Loucy (cell line): ENCODE measurements at regions not wholly inside any gene's neighbourhood (a gene's known extent, or its start where the extent isn't known, plus 50 kb on each side); places are given as distances from the start of the nearest gene placed in this dataset.

Experiments
- H2AFZ ChIP-seq: fragments of 200-600 bp; sonication (generic); 2 replicates; pipeline ENCODE4 v1.6.0; 2016; ENCODE audit warnings: antibody characterized with exemption, mild to moderate bottlenecking, low read length, moderate library complexity
- H3F3A ChIP-seq: fragments of 200-600 bp; 2 replicates; pipeline ENCODE4 v1.6.0; 2016; ENCODE audit warnings: antibody characterized with exemption, low read depth, mild to moderate bottlenecking
- H3K27me3 ChIP-seq: fragments of 200-600 bp; sonication (generic); 2 replicates; pipeline ENCODE4 v1.6.1; 2014; ENCODE audit warnings: low read length, mild to moderate bottlenecking; ENCODE audit not compliant: insufficient read depth, poor library complexity, severe bottlenecking
- H3K36me3 ChIP-seq: fragments of 200-600 bp; sonication (generic); 2 replicates; pipeline ENCODE4 v1.6.1; 2016; ENCODE audit warnings: low read length; ENCODE audit not compliant: insufficient read depth
- H3K4me1 ChIP-seq: fragments of 200-600 bp; sonication (generic); 2 replicates; pipeline ENCODE4 v1.5.1; 2014; ENCODE audit warnings: low read length, mild to moderate bottlenecking; ENCODE audit not compliant: insufficient read depth, poor library complexity, severe bottlenecking
- H3K4me2 ChIP-seq: fragments of 200-600 bp; sonication (generic); 2 replicates; pipeline ENCODE4 v1.6.0; 2014; ENCODE audit warnings: antibody characterized with exemption, low read length, low read depth, mild to moderate bottlenecking; ENCODE audit not compliant: poor library complexity, severe bottlenecking
- H3K4me3 ChIP-seq: fragments of 200-600 bp; sonication (generic); 2 replicates; pipeline ENCODE4 v1.5.1; 2014; ENCODE audit warnings: low read length, mild to moderate bottlenecking, mixed read lengths; ENCODE audit not compliant: poor library complexity, severe bottlenecking
- H3K79me2 ChIP-seq: fragments of 200-600 bp; sonication (generic); 2 replicates; pipeline ENCODE4 v1.6.1; 2014; ENCODE audit warnings: low read length; ENCODE audit not compliant: insufficient read depth
- H3K9ac ChIP-seq: fragments of 200-600 bp; sonication (generic); 2 replicates; pipeline ENCODE4 v1.6.0; 2014; ENCODE audit warnings: mild to moderate bottlenecking, low read depth, low read length, moderate library complexity; ENCODE audit not compliant: poor library complexity, severe bottlenecking
- H3K9me2 ChIP-seq: fragments of 200-600 bp; sonication (generic); replicated peaks from 2 replicates; pipeline ENCODE4 v1.6.1; 2016; ENCODE audit warnings: low read depth, low read length, mixed read lengths
- H3K9me3 ChIP-seq: fragments of 200-600 bp; sonication (generic); 2 replicates; pipeline ENCODE4 v1.6.1; 2014; ENCODE audit warnings: mild to moderate bottlenecking, antibody characterized with exemption, low read length, low read depth; ENCODE audit not compliant: insufficient read depth
- H4K20me1 ChIP-seq: fragments of 200-600 bp; sonication (generic); 2 replicates; pipeline ENCODE4 v1.6.0; 2014; ENCODE audit warnings: antibody characterized with exemption, low read length, mild to moderate bottlenecking; ENCODE audit not compliant: insufficient read depth, poor library complexity, severe bottlenecking
- EZH2phosphoT487 ChIP-seq: fragments of 200-600 bp; IDR thresholded peaks from 2 replicates; pipeline ENCODE4 v1.6.1; 2018; ENCODE audit warnings: antibody characterized with exemption, mild to moderate bottlenecking, moderate library complexity, borderline replicate concordance
- TF ChIP-seq, protein P1 (sequence below): fragments of 200-600 bp; sonication (generic); conservative IDR thresholded peaks from 2 replicates; pipeline ENCODE4 v1.5.1; 2014; ENCODE audit warnings: mild to moderate bottlenecking, antibody characterized with exemption, low read length

DNA sequence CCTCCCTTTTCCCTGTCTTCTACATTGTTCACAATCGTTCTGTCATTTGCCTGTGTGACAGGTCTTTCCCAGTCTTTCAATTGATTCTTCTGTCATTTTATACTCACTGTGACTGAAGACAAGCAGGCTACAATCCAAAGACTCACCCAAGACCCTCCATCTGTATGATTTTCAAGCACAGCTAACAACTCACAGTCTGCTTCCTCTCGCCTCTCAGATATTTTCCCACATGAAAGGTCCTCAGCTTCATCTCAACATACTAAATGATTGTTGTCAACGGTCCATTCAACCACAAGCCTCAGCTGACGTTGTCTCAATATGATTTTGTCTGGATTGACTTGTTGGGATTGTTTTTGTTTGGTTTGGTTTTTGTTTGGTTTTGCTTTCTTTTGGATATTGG, 346.5 kb downstream of the NFIB start:
- Histone ChIP-seq H3K27me3 (peaks cover 100% of the 10 kb centered on the region), H3K36me3 (no peaks in the 10 kb centered on the region), H3K9me2 (no peaks in the 10 kb centered on the region), H3F3A (no peaks in the 10 kb centered on the region), H3K9ac (no peak overlapping the region), H4K20me1 (no peaks in the 10 kb centered on the region), H3K79me2 (no peaks in the 10 kb centered on the region), H2AFZ (no peak overlapping the region), H3K4me1 (no peaks in the 10 kb centered on the region), H3K4me2 (no peak overlapping the region), H3K9me3 (no peaks in the 10 kb centered on the region), H3K4me3 (no peak overlapping the region)
- TF ChIP-seq EZH2phosphoT487, result 0 out of 2 replicates have a peak, but pooled peaks have one; percentile 29
- TF ChIP-seq, protein P1, sequence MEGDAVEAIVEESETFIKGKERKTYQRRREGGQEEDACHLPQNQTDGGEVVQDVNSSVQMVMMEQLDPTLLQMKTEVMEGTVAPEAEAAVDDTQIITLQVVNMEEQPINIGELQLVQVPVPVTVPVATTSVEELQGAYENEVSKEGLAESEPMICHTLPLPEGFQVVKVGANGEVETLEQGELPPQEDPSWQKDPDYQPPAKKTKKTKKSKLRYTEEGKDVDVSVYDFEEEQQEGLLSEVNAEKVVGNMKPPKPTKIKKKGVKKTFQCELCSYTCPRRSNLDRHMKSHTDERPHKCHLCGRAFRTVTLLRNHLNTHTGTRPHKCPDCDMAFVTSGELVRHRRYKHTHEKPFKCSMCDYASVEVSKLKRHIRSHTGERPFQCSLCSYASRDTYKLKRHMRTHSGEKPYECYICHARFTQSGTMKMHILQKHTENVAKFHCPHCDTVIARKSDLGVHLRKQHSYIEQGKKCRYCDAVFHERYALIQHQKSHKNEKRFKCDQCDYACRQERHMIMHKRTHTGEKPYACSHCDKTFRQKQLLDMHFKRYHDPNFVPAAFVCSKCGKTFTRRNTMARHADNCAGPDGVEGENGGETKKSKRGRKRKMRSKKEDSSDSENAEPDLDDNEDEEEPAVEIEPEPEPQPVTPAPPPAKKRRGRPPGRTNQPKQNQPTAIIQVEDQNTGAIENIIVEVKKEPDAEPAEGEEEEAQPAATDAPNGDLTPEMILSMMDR, result no peak

DNA sequence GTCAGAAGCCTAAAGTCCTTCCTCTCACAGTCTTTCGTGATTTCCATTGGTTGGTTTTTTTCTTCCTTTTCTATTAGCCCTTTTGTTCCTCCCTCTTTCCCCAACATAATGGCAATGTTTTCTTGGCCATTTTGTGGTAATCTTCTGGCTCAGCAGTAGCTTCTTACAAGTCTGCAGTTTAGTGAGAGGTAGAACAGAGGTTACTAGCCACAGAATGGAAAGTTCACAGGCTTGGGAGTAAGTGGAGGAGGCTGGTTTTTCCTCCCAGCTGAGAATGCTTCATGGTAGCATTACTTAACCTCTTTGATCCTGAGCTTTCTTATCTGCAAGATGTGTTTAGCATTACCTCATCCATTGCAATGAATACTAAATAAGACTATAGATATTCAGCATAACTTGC, 346.9 kb downstream of the NFIB start:
- Histone ChIP-seq H3K4me1 (no peaks in the 10 kb centered on the region), H3K9ac (no peak overlapping the region), H3K36me3 (no peaks in the 10 kb centered on the region), H3K9me2 (no peaks in the 10 kb centered on the region), H4K20me1 (no peaks in the 10 kb centered on the region), H3K9me3 (no peaks in the 10 kb centered on the region), H3K4me2 (no peak overlapping the region), H3K4me3 (no peak overlapping the region), H3K27me3 (peaks cover 100% of the 10 kb centered on the region), H3F3A (no peaks in the 10 kb centered on the region), H2AFZ (no peak overlapping the region), H3K79me2 (no peaks in the 10 kb centered on the region)
- TF ChIP-seq, protein P1, result no peak
- no peak for TF ChIP-seq EZH2phosphoT487

DNA sequence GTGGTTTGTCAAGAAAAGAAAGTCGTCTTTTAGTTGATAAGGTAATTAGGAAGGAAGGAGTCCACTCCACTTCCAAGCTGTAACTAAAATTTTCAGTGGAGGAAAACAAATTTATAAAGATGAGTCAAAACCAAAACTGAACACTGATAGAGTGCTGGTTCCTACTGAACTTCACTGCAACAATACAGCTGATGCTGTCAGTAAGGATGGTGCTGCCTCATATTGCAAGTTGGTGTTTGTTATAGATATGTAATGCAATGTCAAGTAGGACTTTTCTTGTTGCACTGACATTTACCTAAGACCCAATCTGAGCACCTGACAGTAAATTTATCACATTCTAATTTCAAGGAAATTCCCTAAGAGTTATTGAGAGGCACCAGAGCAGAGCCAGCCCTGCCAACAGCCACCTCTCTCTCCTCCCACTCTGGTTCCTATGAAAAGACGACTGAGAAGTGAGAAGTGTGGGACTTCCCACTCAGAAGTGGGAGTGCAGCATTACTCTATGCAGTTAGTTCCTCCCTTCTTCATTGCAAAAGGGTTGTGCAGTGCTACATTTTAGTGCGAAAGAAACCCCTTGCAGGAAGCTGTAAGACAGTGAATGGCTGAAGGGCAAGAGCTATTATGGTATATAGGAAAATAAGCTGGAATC, 350.8 kb downstream of the NFIB start:
- H3K4me1 ChIP-seq, result no peaks in the 10 kb centered on the region
- H3K27me3 ChIP-seq, result peaks cover 99% of the 10 kb centered on the region
- H3K4me2 ChIP-seq, result no peak overlapping the region
- H3K9me3 ChIP-seq, result no peaks in the 10 kb centered on the region
- no peak overlapping the region for H2AFZ ChIP-seq
- no peaks in the 10 kb centered on the region for H3K9me2 ChIP-seq
- no peak overlapping the region for H3K9ac ChIP-seq
- H3K36me3 ChIP-seq, result no peaks in the 10 kb centered on the region
- H4K20me1 ChIP-seq, result no peaks in the 10 kb centered on the region
- H3K4me3 ChIP-seq, result no peak overlapping the region
- TF ChIP-seq, protein P1, result no peak
- TF ChIP-seq EZH2phosphoT487, result no peak
- no peaks in the 10 kb centered on the region for H3K79me2 ChIP-seq
- no peaks in the 10 kb centered on the region for H3F3A ChIP-seq
